PC-3 (cell line): ENCODE measurements at regions not wholly inside any gene's neighbourhood (a gene's known extent, or its start where the extent isn't known, plus 50 kb on each side); places are given as distances from the start of the nearest gene placed in this dataset.

Experiments used
- ATAC-seq: fragments of 200-7000 bp; cut with Tn5 transposase; 2 replicates; pipeline ENCODE4 v1.9.1; 2020; ENCODE audit warnings: mild to moderate bottlenecking, moderate library complexity
- BruUV-seq: library from RNA; stranded (reverse); fragments of 400-500 nt; replicated peaks from 2 replicates; lab custom pipeline; 2021; lab: Mats Ljungman, UMichigan
- CTCF ChIA-PET: fragments of 300-600 bp; sonication (Branson Sonifier 250); formaldehyde crosslinking; loops from one replicate; lab custom pipeline; 2022; ENCODE audit warnings: antibody characterized with exemption; lab: Charles Lee
- POLR2A ChIA-PET: fragments of 300-600 bp; sonication (Branson Sonifier 250); formaldehyde crosslinking; loops from one replicate; lab custom pipeline; 2022; ENCODE audit warnings: antibody characterized with exemption; ENCODE audit not compliant: unreplicated experiment; lab: Charles Lee
- DNase-seq: peaks from one replicate; pipeline ENCODE4 v3.0.0-alpha.2; 2015
- H2AFZ ChIP-seq: fragments of 300-600 bp; sonication (generic); 2 replicates; pipeline ENCODE4 v1.6.0; 2016; ENCODE audit warnings: antibody characterized with exemption, low read length
- H3F3A ChIP-seq: fragments of 300-600 bp; sonication (generic); one replicate; pipeline ENCODE4 v1.6.0; 2017; ENCODE audit warnings: antibody characterized with exemption, low read length, control low read depth, mild to moderate bottlenecking; ENCODE audit not compliant: unreplicated experiment
- H3K27ac ChIP-seq: fragments of 300-600 bp; sonication (generic); 2 replicates; pipeline ENCODE4 v1.5.1; 2016; ENCODE audit warnings: mild to moderate bottlenecking, low read length
- H3K27me3 ChIP-seq: fragments of 300-600 bp; sonication (generic); 2 replicates; pipeline ENCODE4 v1.6.1; 2016; ENCODE audit warnings: low read length, mixed read lengths
- H3K36me3 ChIP-seq: fragments of 300-600 bp; sonication (generic); 2 replicates; pipeline ENCODE4 v1.6.1; 2016; ENCODE audit warnings: low read depth, mixed run types, low read length, mixed read lengths
- H3K4me1 ChIP-seq: fragments of 300-600 bp; sonication (generic); 2 replicates; pipeline ENCODE4 v1.5.1; 2016; ENCODE audit warnings: low read length; ENCODE audit not compliant: insufficient read depth
- H3K4me2 ChIP-seq: fragments of 300-600 bp; sonication (generic); 2 replicates; pipeline ENCODE4 v1.6.0; 2016; ENCODE audit warnings: low read length
- H3K4me3 ChIP-seq: fragments of 300-600 bp; sonication (generic); 2 replicates; pipeline ENCODE4 v1.5.1; 2016; ENCODE audit warnings: mild to moderate bottlenecking, low read length, mixed read lengths
- H3K79me2 ChIP-seq: fragments of 300-600 bp; sonication (generic); 2 replicates; pipeline ENCODE4 v1.6.1; 2017; ENCODE audit warnings: low read length, mixed read lengths
- H3K9ac ChIP-seq: fragments of 300-600 bp; sonication (generic); 2 replicates; pipeline ENCODE4 v1.6.0; 2016; ENCODE audit warnings: mild to moderate bottlenecking, low read length
- H3K9me2 ChIP-seq: fragments of 300-600 bp; sonication (generic); replicated peaks from 2 replicates; pipeline ENCODE4 v1.6.1; 2016; ENCODE audit warnings: mixed run types, low read length, mixed read lengths
- H3K9me3 ChIP-seq: fragments of 300-600 bp; sonication (generic); 2 replicates; pipeline ENCODE4 v1.6.1; 2016; ENCODE audit warnings: low read length, mixed read lengths
- H4K20me1 ChIP-seq: fragments of 300-600 bp; sonication (generic); 2 replicates; pipeline ENCODE4 v1.6.1; 2016; ENCODE audit warnings: low read length, mixed read lengths
- CTCF ChIP-seq: fragments of 300-600 bp; sonication (generic); conservative IDR thresholded peaks from 2 replicates; pipeline ENCODE4 v1.5.1; 2017; ENCODE audit warnings: antibody characterized with exemption, low read depth, mild to moderate bottlenecking, low read length
- EZH2 ChIP-seq: fragments of 300-600 bp; sonication (generic); IDR thresholded peaks from one replicate; pipeline ENCODE4 v1.6.1; 2017; ENCODE audit warnings: antibody characterized with exemption, mild to moderate bottlenecking, low read length; ENCODE audit not compliant: unreplicated experiment
- EZH2phosphoT487 ChIP-seq: fragments of 300-600 bp; sonication (generic); IDR thresholded peaks from 2 replicates; pipeline ENCODE4 v1.6.1; 2018; ENCODE audit warnings: mild to moderate bottlenecking, antibody characterized with exemption, low read length, borderline replicate concordance
- intact Hi-C: fragments of 100-400 bp; cut with micrococcal nuclease; formaldehyde crosslinking; loops from 2 replicates; pipeline ENCODE4 v1.9.0; 2023

- Histone ChIP-seq H3K4me1 (no peaks in the 10 kb centered on the region), H3K79me2 (no peaks in the 10 kb centered on the region), H3F3A (no peaks in the 10 kb centered on the region), H3K4me2 (no peak overlapping the region), H3K4me3 (no peak overlapping the region), H3K9me2 (no peaks in the 10 kb centered on the region), H2AFZ (no peak overlapping the region), H3K9me3 (0 out of 2 replicates have a peak, but pooled peaks cover 4% of the 10 kb centered on the region), H3K36me3 (no peaks in the 10 kb centered on the region), H3K27me3 (no peaks in the 10 kb centered on the region), H4K20me1 (no peaks in the 10 kb centered on the region), H3K9ac (no peak overlapping the region), H3K27ac (no peak overlapping the region)
- ChIA-PET POLR2A (no interaction called here), CTCF (no interaction called here)
- no peak for DNase-seq
- BruUV-seq, result no TSS peak
- ATAC-seq, result no peak
- intact Hi-C loops, result no loop called here
- TF ChIP-seq EZH2phosphoT487, result no peak
Measured at GRCh38 chr7:52289247-52289646, 746.2 kb upstream of the POM121L12 start.

- DNase-seq, result no peak
- TF ChIP-seq EZH2, result no peak
- no peak for TF ChIP-seq EZH2phosphoT487
- TF ChIP-seq CTCF, result no peak
- H3K4me1 ChIP-seq, result no peaks in the 10 kb centered on the region
- H3F3A ChIP-seq, result no peaks in the 10 kb centered on the region
- intact Hi-C loops, result no loop called here
- no peak overlapping the region for H3K4me3 ChIP-seq
- no peaks in the 10 kb centered on the region for H3K27me3 ChIP-seq
- no peaks in the 10 kb centered on the region for H3K79me2 ChIP-seq
- H4K20me1 ChIP-seq, result no peaks in the 10 kb centered on the region
- no peak overlapping the region for H3K4me2 ChIP-seq
- no peaks in the 10 kb centered on the region for H3K36me3 ChIP-seq
- CTCF ChIA-PET, result no interaction called here
- no peak for ATAC-seq
- H3K27ac ChIP-seq, result no peak overlapping the region
- no peaks in the 10 kb centered on the region for H3K9me2 ChIP-seq
- POLR2A ChIA-PET, result no interaction called here
- no peak overlapping the region for H3K9ac ChIP-seq
- no peak overlapping the region for H2AFZ ChIP-seq
- BruUV-seq, result no TSS peak
- no peaks in the 10 kb centered on the region for H3K9me3 ChIP-seq
Measured at GRCh38 chr7:52287698-52288097, 747.7 kb upstream of the POM121L12 start.

GRCh38 chr7:52285689-52286088 lies 749.7 kb upstream of the POM121L12 start:
- no peaks in the 10 kb centered on the region for H3K36me3 ChIP-seq
- no peaks in the 10 kb centered on the region for H3K4me1 ChIP-seq
- POLR2A ChIA-PET, result no interaction called here
- H3K27ac ChIP-seq, result no peak overlapping the region
- CTCF ChIA-PET, result no interaction called here
- no peaks in the 10 kb centered on the region for H3K79me2 ChIP-seq
- no peaks in the 10 kb centered on the region for H4K20me1 ChIP-seq
- intact Hi-C loops, result no loop called here
- TF ChIP-seq EZH2 (no peak), EZH2phosphoT487 (no peak), CTCF (no peak)
- H2AFZ ChIP-seq, result no peak overlapping the region
- H3K9ac ChIP-seq, result no peak overlapping the region
- no peaks in the 10 kb centered on the region for H3K9me2 ChIP-seq
- ATAC-seq, result no peak
- DNase-seq, result no peak
- no TSS peak for BruUV-seq
- no peaks in the 10 kb centered on the region for H3K9me3 ChIP-seq
- no peaks in the 10 kb centered on the region for H3K27me3 ChIP-seq
- no peak overlapping the region for H3K4me2 ChIP-seq
- H3F3A ChIP-seq, result no peaks in the 10 kb centered on the region
- H3K4me3 ChIP-seq, result no peak overlapping the region
